ENCODE measurements at regions not wholly inside any gene's neighbourhood (a gene's known extent, or its start where the extent isn't known, plus 50 kb on each side); places are given as distances from the start of the nearest gene placed in this dataset.

GRCh38 chr2:234690569-234691213, 193.8 kb upstream of the ARL4C start:
- TF ChIP-seq CTCF (IDR thresholded peaks at IDR 0.05) (no peak), POLR2A (IDR thresholded peaks at IDR 0.05) (no peak)
- Histone ChIP-seq H3K27me3 (no peaks in the 10 kb centered on the region), H3K9me3 (peaks cover 0 to 10% (median under 1%) of the 10 kb centered on the region in 12 donors), H3K27ac (no peak overlapping the region), H3K4me1 (peaks cover 0 to 14% (median 5%) of the 10 kb centered on the region in 12 donors), H3K4me3 (no peak overlapping the region), H3K36me3 (no peaks in the 10 kb centered on the region)
- intact Hi-C loops (cut with DNase I): no loop called here
- ATAC-seq (no peak), DNase-seq (no peak)
- 39 to 44% (median 41%) methylated on average over 6 to 8 of the region's 8 CpGs for WGBS, 4 donors

GRCh38 chr2:234689911-234690379, 193.1 kb upstream of the ARL4C start:
- intact Hi-C loops (cut with DNase I): no loop called here
- DNase-seq (no peak), ATAC-seq (no peak)
- WGBS, 4 donors: 88 to 95% (median 93%) methylated on average over 10 of the region's 10 CpGs
- H3K4me1 ChIP-seq: peaks cover 0 to 14% (median 5%) of the 10 kb centered on the region in 12 donors
- no peak overlapping the region for H3K27ac ChIP-seq
- no peak overlapping the region for H3K4me3 ChIP-seq
- peaks cover 0 to 4% (median 0%) of the 10 kb centered on the region in 12 donors for H3K9me3 ChIP-seq
- no peaks in the 10 kb centered on the region for H3K27me3 ChIP-seq
- TF ChIP-seq CTCF (IDR thresholded peaks at IDR 0.05) (no peak), POLR2A (IDR thresholded peaks at IDR 0.05) (no peak)
- no peaks in the 10 kb centered on the region for H3K36me3 ChIP-seq

- no peak overlapping the region for H3K27ac ChIP-seq
- TF ChIP-seq CTCF (IDR thresholded peaks at IDR 0.05) (no peak), POLR2A (IDR thresholded peaks at IDR 0.05) (no peak)
- no peaks in the 10 kb centered on the region for H3K9me3 ChIP-seq
- intact Hi-C loops (cut with DNase I): no loop called here
- H3K4me1 ChIP-seq: peaks cover 0 to 14% (median 5%) of the 10 kb centered on the region in 12 donors
- ATAC-seq (no peak), DNase-seq (no peak)
- no peaks in the 10 kb centered on the region for H3K36me3 ChIP-seq
- no peaks in the 10 kb centered on the region for H3K27me3 ChIP-seq
- no peak overlapping the region for H3K4me3 ChIP-seq
- WGBS, 4 donors: 96 to 98% (median 97%) methylated on average over 6 of the region's 6 CpGs
Measured at GRCh38 chr2:234687718-234688475, 191.0 kb upstream of the ARL4C start.

GRCh38 chr2:234686088-234686890, 189.4 kb upstream of the ARL4C start:
- 51 to 61% (median 56%) methylated on average over 4 of the region's 4 CpGs for WGBS, 4 donors
- ATAC-seq (no peak), DNase-seq (no peak)
- peaks cover 0 to 13% (median 3%) of the 10 kb centered on the region in 12 donors for H3K4me1 ChIP-seq
- no peaks in the 10 kb centered on the region for H3K27me3 ChIP-seq
- no peak overlapping the region for H3K4me3 ChIP-seq
- no peaks in the 10 kb centered on the region for H3K36me3 ChIP-seq
- no peaks in the 10 kb centered on the region for H3K9me3 ChIP-seq
- intact Hi-C loops (cut with DNase I): no loop called here
- H3K27ac ChIP-seq: no peak overlapping the region
- no peak for TF ChIP-seq CTCF (IDR thresholded peaks at IDR 0.05)
- TF ChIP-seq POLR2A (IDR thresholded peaks at IDR 0.05): no peak

Data from heart left ventricle (tissue), 16 donors.